Body of pancreas (tissue), 4 donors: ENCODE measurements at regions not wholly inside any gene's neighbourhood (a gene's known extent, or its start where the extent isn't known, plus 50 kb on each side); places are given as distances from the start of the nearest gene placed in this dataset.

Source experiments
- ATAC-seq: fragments of 150-250 bp; one replicate; pipeline ENCODE4 v1.9.1; 2016
- DNase-seq, 4 donors: peaks; one replicate each; pipeline ENCODE4 v3.0.0-alpha.2; 2019
- H3K27ac ChIP-seq, 4 donors: fragments of 200-600 bp; sonication (generic); 1 replicate in 3 of 4; 2 replicates in 1 of 4; pipeline versions ENCODE4 v1.5.1 to v1.6.1; 2016 to 2019; ENCODE audit warnings: mild to moderate bottlenecking in 1 of 4, mixed read lengths in 1 of 4, moderate library complexity in 1 of 4
- H3K27me3 ChIP-seq, 2 donors: fragments of 200-600 bp; sonication (generic); one replicate each; pipeline ENCODE4 v1.6.0; 2016; ENCODE audit warnings: mild to moderate bottlenecking in 1 of 2
- H3K36me3 ChIP-seq, 2 donors: fragments of 200-600 bp; sonication (generic); replicated peaks in 1 of 2; 2 replicates each; pipeline ENCODE4 v1.5.1; 2016; ENCODE audit warnings: low read depth in 2 of 2; ENCODE audit not compliant: insufficient read depth in 1 of 2
- H3K4me1 ChIP-seq: fragments of 200-600 bp; sonication (generic); one replicate; pipeline ENCODE4 v1.6.0; 2016
- H3K4me3 ChIP-seq, 2 donors: fragments of 200-600 bp; sonication (generic); 1 replicate in 1 of 2; 2 replicates in 1 of 2; pipeline ENCODE4 v1.5.1; 2016 to 2019
- H3K9me3 ChIP-seq, 3 donors: fragments of 200-600 bp; sonication (generic); 1 replicate in 2 of 3; 2 replicates in 1 of 3; pipeline ENCODE4 v1.5.1; 2016
- CTCF ChIP-seq, 7 experiments: fragments of 450-650 bp in 4 of 7; fragments of 200-600 bp in 3 of 7; sonication (generic) in 3 of 7; IDR thresholded peaks; one replicate each; pipeline ENCODE4 v1.5.1; 2016 to 2019; ENCODE audit warnings: antibody characterized with exemption in 7 of 7
- POLR2A ChIP-seq, 3 donors: fragments of 450-650 bp; IDR thresholded peaks; one replicate each; pipeline ENCODE4 v1.6.1; 2016; ENCODE audit warnings: antibody characterized with exemption in 3 of 3, mild to moderate bottlenecking in 2 of 3
- WGBS, 2 donors: methylation state at CpG; one replicate each; pipeline ENCODE4 v1.1.5; 2017; 5-methylcytosine and 5-hydroxymethylcytosine counted together
- intact Hi-C: fragments of 100-400 bp; cut with DNase I; formaldehyde crosslinking; loops from one replicate; pipeline ENCODE4 v1.15.1; 2023

GRCh38 chr9:107792596-107792995 lies 303.0 kb upstream of the KLF4 start:
- ATAC-seq = no peak
- H3K36me3 ChIP-seq = no peaks in the 10 kb centered on the region
- H3K4me1 ChIP-seq = no peaks in the 10 kb centered on the region
- WGBS, 2 donors = 59 to 60% methylated on average over 1 of the region's 1 CpG
- intact Hi-C loops = no loop called here
- no peak overlapping the region for H3K4me3 ChIP-seq
- TF ChIP-seq CTCF (IDR thresholded peaks at IDR 0.05) (no peak), POLR2A (IDR thresholded peaks at IDR 0.05) (no peak)
- no peaks in the 10 kb centered on the region for H3K9me3 ChIP-seq
- H3K27ac ChIP-seq = no peak overlapping the region
- DNase-seq = no peak
- no peaks in the 10 kb centered on the region for H3K27me3 ChIP-seq

GRCh38 chr9:107792006-107792405 lies 302.4 kb upstream of the KLF4 start:
- DNase-seq (no peak), ATAC-seq (no peak)
- Histone ChIP-seq H3K27me3 (no peaks in the 10 kb centered on the region), H3K36me3 (no peaks in the 10 kb centered on the region), H3K4me3 (no peak overlapping the region), H3K27ac (no peak overlapping the region), H3K4me1 (no peaks in the 10 kb centered on the region), H3K9me3 (no peaks in the 10 kb centered on the region)
- intact Hi-C loops = no loop called here
- no peak for TF ChIP-seq CTCF (IDR thresholded peaks at IDR 0.05)
- no peak for TF ChIP-seq POLR2A (IDR thresholded peaks at IDR 0.05)
- WGBS, 2 donors = 74 to 76% methylated on average over 3 of the region's 3 CpGs

GRCh38 chr9:107789001-107789700 lies 299.6 kb upstream of the KLF4 start:
- Histone ChIP-seq H3K4me1 (no peaks in the 10 kb centered on the region), H3K9me3 (no peaks in the 10 kb centered on the region), H3K36me3 (no peaks in the 10 kb centered on the region), H3K27me3 (no peaks in the 10 kb centered on the region), H3K4me3 (no peak overlapping the region), H3K27ac (no peak overlapping the region)
- intact Hi-C loops = no loop called here
- DNase-seq = no peak
- ATAC-seq = no peak
- TF ChIP-seq CTCF (IDR thresholded peaks at IDR 0.05) (no peak), POLR2A (IDR thresholded peaks at IDR 0.05) (no peak)
- WGBS, 2 donors = 83 to 90% methylated on average over 4 of the region's 4 CpGs

GRCh38 chr9:107786561-107786960 lies 297.0 kb upstream of the KLF4 start:
- no peak overlapping the region for H3K27ac ChIP-seq
- no peaks in the 10 kb centered on the region for H3K27me3 ChIP-seq
- H3K36me3 ChIP-seq = no peaks in the 10 kb centered on the region
- intact Hi-C loops = no loop called here
- H3K4me1 ChIP-seq = no peaks in the 10 kb centered on the region
- no peaks in the 10 kb centered on the region for H3K9me3 ChIP-seq
- ATAC-seq (no peak), DNase-seq (no peak)
- H3K4me3 ChIP-seq = no peak overlapping the region
- WGBS, 2 donors = 80 to 85% methylated on average over 2 of the region's 2 CpGs
- TF ChIP-seq POLR2A (IDR thresholded peaks at IDR 0.05) = no peak
- TF ChIP-seq CTCF (IDR thresholded peaks at IDR 0.05) = no peak
